GM20000 (cell line): ENCODE measurements at regions not wholly inside any gene's neighbourhood (a gene's known extent, or its start where the extent isn't known, plus 50 kb on each side); places are given as distances from the start of the nearest gene placed in this dataset.

Source experiments
- DNase-seq: peaks from one replicate; pipeline ENCODE4 v3.0.0; 2012; ENCODE audit warnings: low spot score
- CTCF ChIP-seq: IDR thresholded peaks from 2 replicates; pipeline ENCODE4 v1.5.1; 2012; ENCODE audit warnings: mild to moderate bottlenecking, control low read depth; ENCODE audit errors: extremely low read depth, missing control alignments

- no peak for TF ChIP-seq CTCF
- no peak for DNase-seq
Observed at GRCh38 chr20:11277170-11277569, 603.4 kb upstream of the JAG1 start.

- TF ChIP-seq CTCF: no peak
- no peak for DNase-seq
Observed at GRCh38 chr20:11277858-11278257, 604.1 kb upstream of the JAG1 start.

- TF ChIP-seq CTCF: no peak
Observed at GRCh38 chr20:11278461-11278860, 604.7 kb upstream of the JAG1 start.

GRCh38 chr20:11281240-11281639, 607.4 kb upstream of the JAG1 start:
- no peak for DNase-seq
- no peak for TF ChIP-seq CTCF

More at GRCh38 chr20:11278461-11278860, 604.7 kb upstream of the JAG1 start:
- DNase-seq: no peak

- TF ChIP-seq CTCF: no peak
- DNase-seq: no peak
Observed at GRCh38 chr20:11281768-11282167, 608.0 kb upstream of the JAG1 start.

GRCh38 chr20:11287126-11287525, 613.3 kb upstream of the JAG1 start:
- DNase-seq: no peak
- TF ChIP-seq CTCF: no peak

- no peak for TF ChIP-seq CTCF
- no peak for DNase-seq
Observed at GRCh38 chr20:11296221-11296620, 621.5 kb upstream of the BTBD3 start.
